ENCODE measurements at regions not wholly inside any gene's neighbourhood (a gene's known extent, or its start where the extent isn't known, plus 50 kb on each side); places are given as distances from the start of the nearest gene placed in this dataset.

GRCh38 chr2:23292024-23292423 lies 93.0 kb upstream of the KLHL29 start:
- DNase-seq = no peak

GRCh38 chr2:23293063-23293462 lies 91.9 kb upstream of the KLHL29 start:
- DNase-seq = peak; percentile 7

GRCh38 chr2:23293731-23294130 lies 91.2 kb upstream of the KLHL29 start:
- no peak for DNase-seq

GRCh38 chr2:23294238-23294637 lies 90.7 kb upstream of the KLHL29 start:
- no peak for DNase-seq

GRCh38 chr2:23296691-23297090 lies 88.3 kb upstream of the KLHL29 start:
- no peak for DNase-seq

GRCh38 chr2:23297112-23297511 lies 87.9 kb upstream of the KLHL29 start:
- DNase-seq = no peak

GRCh38 chr2:23298551-23298950 lies 86.4 kb upstream of the KLHL29 start:
- DNase-seq = no peak

GRCh38 chr2:23299476-23300195 lies 85.3 kb upstream of the KLHL29 start:
- DNase-seq = no peak

GRCh38 chr2:23301136-23301535 lies 83.8 kb upstream of the KLHL29 start:
- DNase-seq = no peak

GRCh38 chr2:23302591-23302990 lies 82.4 kb upstream of the KLHL29 start:
- no peak for DNase-seq

- no peak for DNase-seq
Measured at GRCh38 chr2:23306401-23306800, 78.6 kb upstream of the KLHL29 start.

GRCh38 chr2:23311186-23311585 lies 73.8 kb upstream of the KLHL29 start:
- no peak for DNase-seq

- DNase-seq = peak; percentile 45
Measured at GRCh38 chr2:23312996-23313606, 71.9 kb upstream of the KLHL29 start.

- no peak for DNase-seq
Measured at GRCh38 chr2:23314687-23315086, 70.3 kb upstream of the KLHL29 start.

- DNase-seq = peak; percentile 11
Measured at GRCh38 chr2:23320058-23320457, 64.9 kb upstream of the KLHL29 start.

- DNase-seq = no peak
Measured at GRCh38 chr2:23321751-23322150, 63.2 kb upstream of the KLHL29 start.

- DNase-seq = no peak
Measured at GRCh38 chr2:23322567-23323197, 62.3 kb upstream of the KLHL29 start.

- DNase-seq = no peak
Measured at GRCh38 chr2:23323198-23323916, 61.6 kb upstream of the KLHL29 start.

GRCh38 chr2:23323917-23324680 lies 60.9 kb upstream of the KLHL29 start:
- DNase-seq = no peak

GRCh38 chr2:23326330-23326729 lies 58.6 kb upstream of the KLHL29 start:
- no peak for DNase-seq

GRCh38 chr2:23327416-23327815 lies 57.6 kb upstream of the KLHL29 start:
- no peak for DNase-seq

- no peak for DNase-seq
Measured at GRCh38 chr2:23327887-23328286, 57.1 kb upstream of the KLHL29 start.

GRCh38 chr2:23330214-23330613 lies 54.8 kb upstream of the KLHL29 start:
- peak; percentile 52 for DNase-seq
